ENCODE measurements at regions not wholly inside any gene's neighbourhood (a gene's known extent, or its start where the extent isn't known, plus 50 kb on each side); places are given as distances from the start of the nearest gene placed in this dataset.

DNA sequence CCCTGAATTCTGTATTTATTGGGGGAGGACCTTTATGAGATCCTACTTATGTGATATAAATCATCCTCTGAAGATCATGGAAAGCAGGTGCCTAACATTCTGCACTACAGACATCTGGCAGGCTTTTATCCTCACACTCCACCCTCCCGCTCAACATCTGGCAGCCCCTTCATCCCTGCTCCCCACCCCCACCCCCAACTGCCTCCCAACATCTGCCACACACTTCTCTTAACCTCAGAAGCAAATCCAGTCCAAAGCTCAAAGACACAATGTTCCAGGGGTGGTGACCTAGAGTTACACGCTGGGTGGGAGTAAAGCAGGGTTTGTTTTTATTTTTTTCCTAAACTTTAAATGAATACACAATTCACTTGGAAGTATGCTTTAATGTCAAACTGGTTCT, 184.5 kb upstream of the ATP11B start:
- Histone ChIP-seq H3K27me3 (ENCODE audit: control insufficient read depth in 4 of 4, insufficient read depth in 4 of 4, low read length in 3 of 4) (no peaks in the 10 kb centered on the region), H3K9me3 (ENCODE audit: control insufficient read depth in 4 of 4, low read length in 3 of 4) (no peaks in the 10 kb centered on the region), H3K4me3 (ENCODE audit: low read depth in 1 of 3, low read length in 3 of 3) (no peak overlapping the region), H3K9ac (ENCODE audit: low read depth in 1 of 2, low read length in 2 of 2) (no peak overlapping the region), H3K36me3 (ENCODE audit: control insufficient read depth in 4 of 4, insufficient read depth in 3 of 4, low read depth in 1 of 4, low read length in 3 of 4) (no peaks in the 10 kb centered on the region), H3K4me1 (ENCODE audit: control insufficient read depth in 4 of 4, insufficient read depth in 4 of 4, low read length in 3 of 4) (peaks cover 0 to 7% (median under 1%) of the 10 kb centered on the region in 4 donors), H3K27ac (ENCODE audit: low read depth in 1 of 2, low read length in 2 of 2) (no peak overlapping the region)
- 54% methylated on average over 2 of the region's 2 CpGs for WGBS
- no peak for TF ChIP-seq GABPA (IDR thresholded peaks at IDR 0.05 in 1 of 2, conservative IDR thresholded peaks at IDR 0.05 in 1 of 2)
- TF ChIP-seq RXRA (IDR thresholded peaks at IDR 0.05): no peak
- peak in 1 of 2 donors; percentile 60 for TF ChIP-seq HNF4A (conservative IDR thresholded peaks at IDR 0.05)
- no peak for TF ChIP-seq RAD21 (IDR thresholded peaks at IDR 0.05)
- no peak for DNase-seq (ENCODE audit: low spot score)

GRCh38 chr3:182609575-182610156, 183.6 kb upstream of the ATP11B start:
- DNase-seq (ENCODE audit: low spot score): no peak
- H3K27ac ChIP-seq (ENCODE audit: low read depth in 1 of 2, low read length in 2 of 2): no peak overlapping the region
- 73% methylated on average over 6 of the region's 6 CpGs for WGBS

More at GRCh38 chr3:182609575-182610156, 183.6 kb upstream of the ATP11B start:
- H3K9ac ChIP-seq (ENCODE audit: low read depth in 1 of 2, low read length in 2 of 2): no peak overlapping the region
- H3K27me3 ChIP-seq (ENCODE audit: control insufficient read depth in 4 of 4, insufficient read depth in 4 of 4, low read length in 3 of 4): no peaks in the 10 kb centered on the region
- TF ChIP-seq, protein P1, sequence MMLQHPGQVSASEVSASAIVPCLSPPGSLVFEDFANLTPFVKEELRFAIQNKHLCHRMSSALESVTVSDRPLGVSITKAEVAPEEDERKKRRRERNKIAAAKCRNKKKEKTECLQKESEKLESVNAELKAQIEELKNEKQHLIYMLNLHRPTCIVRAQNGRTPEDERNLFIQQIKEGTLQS (IDR thresholded peaks at IDR 0.05): no peak
- TF ChIP-seq RAD21 (IDR thresholded peaks at IDR 0.05): no peak
- TF ChIP-seq HNF4A (conservative IDR thresholded peaks at IDR 0.05): no peak
- no peak for TF ChIP-seq TAF1 (conservative IDR thresholded peaks at IDR 0.05)
- no peak for TF ChIP-seq ZBTB33 (IDR thresholded peaks at IDR 0.05)
- no peak for TF ChIP-seq FOXA1 (IDR thresholded peaks at IDR 0.05)
- TF ChIP-seq EGR1 (IDR thresholded peaks at IDR 0.05; ENCODE audit: low read depth in 2 of 2): no peak
- TF ChIP-seq, protein P2, sequence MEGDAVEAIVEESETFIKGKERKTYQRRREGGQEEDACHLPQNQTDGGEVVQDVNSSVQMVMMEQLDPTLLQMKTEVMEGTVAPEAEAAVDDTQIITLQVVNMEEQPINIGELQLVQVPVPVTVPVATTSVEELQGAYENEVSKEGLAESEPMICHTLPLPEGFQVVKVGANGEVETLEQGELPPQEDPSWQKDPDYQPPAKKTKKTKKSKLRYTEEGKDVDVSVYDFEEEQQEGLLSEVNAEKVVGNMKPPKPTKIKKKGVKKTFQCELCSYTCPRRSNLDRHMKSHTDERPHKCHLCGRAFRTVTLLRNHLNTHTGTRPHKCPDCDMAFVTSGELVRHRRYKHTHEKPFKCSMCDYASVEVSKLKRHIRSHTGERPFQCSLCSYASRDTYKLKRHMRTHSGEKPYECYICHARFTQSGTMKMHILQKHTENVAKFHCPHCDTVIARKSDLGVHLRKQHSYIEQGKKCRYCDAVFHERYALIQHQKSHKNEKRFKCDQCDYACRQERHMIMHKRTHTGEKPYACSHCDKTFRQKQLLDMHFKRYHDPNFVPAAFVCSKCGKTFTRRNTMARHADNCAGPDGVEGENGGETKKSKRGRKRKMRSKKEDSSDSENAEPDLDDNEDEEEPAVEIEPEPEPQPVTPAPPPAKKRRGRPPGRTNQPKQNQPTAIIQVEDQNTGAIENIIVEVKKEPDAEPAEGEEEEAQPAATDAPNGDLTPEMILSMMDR (IDR thresholded peaks at IDR 0.05; ENCODE audit: low read depth, low read length, missing input control): no peak
- TF ChIP-seq, protein P3, sequence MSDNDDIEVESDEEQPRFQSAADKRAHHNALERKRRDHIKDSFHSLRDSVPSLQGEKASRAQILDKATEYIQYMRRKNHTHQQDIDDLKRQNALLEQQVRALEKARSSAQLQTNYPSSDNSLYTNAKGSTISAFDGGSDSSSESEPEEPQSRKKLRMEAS (IDR thresholded peaks at IDR 0.05): no peak
- no peak for TF ChIP-seq REST (IDR thresholded peaks at IDR 0.05)
- TF ChIP-seq GABPA (IDR thresholded peaks at IDR 0.05 in 1 of 2, conservative IDR thresholded peaks at IDR 0.05 in 1 of 2): no peak
- no peak for TF ChIP-seq JUND (IDR thresholded peaks at IDR 0.05)
- no peak for TF ChIP-seq RXRA (IDR thresholded peaks at IDR 0.05)
- TF ChIP-seq YY1 (IDR thresholded peaks at IDR 0.05): no peak
- TF ChIP-seq SP1 (IDR thresholded peaks at IDR 0.05): no peak
- TF ChIP-seq NR2F2 (IDR thresholded peaks at IDR 0.05): no peak
- TF ChIP-seq HNF4G (IDR thresholded peaks at IDR 0.05): no peak
- TF ChIP-seq FOXA2 (IDR thresholded peaks at IDR 0.05): no peak
- no peaks in the 10 kb centered on the region for H3K36me3 ChIP-seq (ENCODE audit: control insufficient read depth in 4 of 4, insufficient read depth in 3 of 4, low read depth in 1 of 4, low read length in 3 of 4)
- H3K4me1 ChIP-seq (ENCODE audit: control insufficient read depth in 4 of 4, insufficient read depth in 4 of 4, low read length in 3 of 4): peaks cover 0 to 7% (median under 1%) of the 10 kb centered on the region in 4 donors
- no peak overlapping the region for H3K4me3 ChIP-seq (ENCODE audit: low read depth in 1 of 3, low read length in 3 of 3)
- no peaks in the 10 kb centered on the region for H3K9me3 ChIP-seq (ENCODE audit: control insufficient read depth in 4 of 4, low read length in 3 of 4)
